H9 (cell line): ENCODE measurements at regions not wholly inside any gene's neighbourhood (a gene's known extent, or its start where the extent isn't known, plus 50 kb on each side); places are given as distances from the start of the nearest gene placed in this dataset.

Experiments
- DNase-seq: peaks from one replicate; pipeline ENCODE4 v3.0.0-alpha.2; 2017
- H2AFZ ChIP-seq: one replicate; pipeline ENCODE4 v1.6.1; 2013; ENCODE audit warnings: mild to moderate bottlenecking, low read length, control low read depth, moderate library complexity
- H2AK5ac ChIP-seq: 2 replicates; pipeline ENCODE4 v1.6.1; 2013; ENCODE audit warnings: low read length, control low read depth, mixed read lengths; ENCODE audit not compliant: insufficient read length
- H2BK120ac ChIP-seq: one replicate; pipeline ENCODE4 v1.6.1; 2013; ENCODE audit warnings: low read depth, mild to moderate bottlenecking, low read length, control low read depth, inconsistent platforms; ENCODE audit not compliant: poor library complexity, severe bottlenecking
- H2BK12ac ChIP-seq: 2 replicates; pipeline ENCODE4 v1.6.1; 2013; ENCODE audit warnings: low read length, control low read depth, mixed read lengths, low read depth; ENCODE audit not compliant: insufficient read length
- H2BK15ac ChIP-seq: 2 replicates; pipeline ENCODE4 v1.6.1; 2013; ENCODE audit warnings: low read depth, low read length, control low read depth
- H2BK20ac ChIP-seq: one replicate; pipeline ENCODE4 v1.6.1; 2013; ENCODE audit warnings: low read depth, mild to moderate bottlenecking, low read length, control low read depth, inconsistent platforms; ENCODE audit not compliant: poor library complexity, severe bottlenecking
- H2BK5ac ChIP-seq: 2 replicates; pipeline ENCODE4 v1.6.1; 2013; ENCODE audit warnings: low read length, control low read depth, mixed read lengths; ENCODE audit not compliant: insufficient read length
- H3K14ac ChIP-seq: 2 replicates; pipeline ENCODE4 v1.6.1; 2013; ENCODE audit warnings: low read length, control low read depth; ENCODE audit not compliant: insufficient read depth
- H3K18ac ChIP-seq: 2 replicates; pipeline ENCODE4 v1.6.1; 2013; ENCODE audit warnings: low read depth, mild to moderate bottlenecking, mixed read lengths, low read length, control low read depth; ENCODE audit not compliant: insufficient read length
- H3K23ac ChIP-seq: 2 replicates; pipeline ENCODE4 v1.6.1; 2013; ENCODE audit warnings: low read length, control low read depth, mixed read lengths, low read depth; ENCODE audit not compliant: insufficient read length
- H3K23me2 ChIP-seq: 2 replicates; pipeline ENCODE4 v1.6.1; 2013; ENCODE audit warnings: low read depth, mild to moderate bottlenecking, mixed read lengths, low read length, control low read depth; ENCODE audit not compliant: insufficient read length, poor library complexity, severe bottlenecking
- H3K27ac ChIP-seq: 2 replicates; pipeline ENCODE4 v1.5.1; 2013; ENCODE audit warnings: low read length, control low read depth, mixed read lengths, low read depth; ENCODE audit not compliant: insufficient read length
- H3K27me3 ChIP-seq: 2 replicates; pipeline ENCODE4 v1.6.1; 2013; ENCODE audit warnings: low read length, control low read depth, inconsistent platforms; ENCODE audit not compliant: insufficient read depth
- H3K4ac ChIP-seq: 2 replicates; pipeline ENCODE4 v1.6.1; 2013; ENCODE audit warnings: low read depth, mild to moderate bottlenecking, control low read depth, inconsistent platforms, low read length, moderate library complexity
- H3K4me1 ChIP-seq: 2 replicates; pipeline ENCODE4 v1.6.1; 2013; ENCODE audit warnings: low read length, control low read depth, inconsistent platforms; ENCODE audit not compliant: insufficient read depth
- H3K4me2 ChIP-seq: 2 replicates; pipeline ENCODE4 v1.6.1; 2013; ENCODE audit warnings: low read length, control low read depth, mixed read lengths; ENCODE audit not compliant: insufficient read length, insufficient read depth
- H3K56ac ChIP-seq: 2 replicates; pipeline ENCODE4 v1.6.1; 2013; ENCODE audit warnings: low read depth, mild to moderate bottlenecking, mixed read lengths, low read length, control low read depth; ENCODE audit not compliant: insufficient read length
- H3K79me1 ChIP-seq: 2 replicates; pipeline ENCODE4 v1.6.1; 2013; ENCODE audit warnings: low read depth, mild to moderate bottlenecking, moderate library complexity, low read length, control low read depth, inconsistent platforms; ENCODE audit not compliant: insufficient read depth, poor library complexity, severe bottlenecking
- H3K79me2 ChIP-seq: 2 replicates; pipeline ENCODE4 v1.6.1; 2013; ENCODE audit warnings: low read length, control low read depth, inconsistent platforms; ENCODE audit not compliant: insufficient read depth
- H3K9ac ChIP-seq: 2 replicates; pipeline ENCODE4 v1.6.1; 2013; ENCODE audit warnings: low read length, control low read depth, mixed read lengths; ENCODE audit not compliant: insufficient read length; ENCODE audit errors: extremely low read depth
- H3K9me3 ChIP-seq: one replicate; pipeline ENCODE4 v1.6.1; 2013; ENCODE audit warnings: low read depth, low read length, inconsistent platforms; ENCODE audit not compliant: control insufficient read depth
- H3T11ph ChIP-seq: one replicate; pipeline ENCODE4 v1.6.1; 2013; ENCODE audit warnings: mild to moderate bottlenecking, low read length, control low read depth, inconsistent platforms
- H4K20me1 ChIP-seq: one replicate; pipeline ENCODE4 v1.6.1; 2013; ENCODE audit not compliant: control insufficient read depth, insufficient read length, insufficient read depth
- H4K5ac ChIP-seq: 2 replicates; pipeline ENCODE4 v1.6.1; 2013; ENCODE audit warnings: low read depth, mild to moderate bottlenecking, mixed read lengths, low read length, control low read depth; ENCODE audit not compliant: insufficient read length
- H4K8ac ChIP-seq: replicated peaks from 2 replicates; pipeline ENCODE4 v1.6.1; 2013; ENCODE audit warnings: low read length, control low read depth, mixed read lengths, low read depth; ENCODE audit not compliant: insufficient read length
- H4K91ac ChIP-seq: 2 replicates; pipeline ENCODE4 v1.6.1; 2013; ENCODE audit warnings: low read depth, mild to moderate bottlenecking, moderate library complexity, mixed read lengths, low read length, control low read depth; ENCODE audit not compliant: insufficient read length
- H3K27ac Mint-ChIP-seq, 3 experiments: 2 replicates in 2 of 3; 3 replicates in 1 of 3; pipeline ENCODE4 v1.8.0; 2020 to 2021; ENCODE audit warnings: mixed read lengths in 3 of 3, mild to moderate bottlenecking in 1 of 3, moderate library complexity in 1 of 3
- H3K27me3 Mint-ChIP-seq: 2 replicates; pipeline ENCODE4 v1.8.0; 2021; ENCODE audit warnings: low read depth, mild to moderate bottlenecking, moderate library complexity, mixed read lengths
- H3K36me3 Mint-ChIP-seq, 3 experiments: 2 replicates in 2 of 3; 3 replicates in 1 of 3; pipeline ENCODE4 v1.8.0; 2020 to 2021; ENCODE audit warnings: low read depth in 3 of 3, mixed read lengths in 3 of 3; ENCODE audit not compliant: insufficient read depth in 1 of 3
- H3K4me1 Mint-ChIP-seq, 2 experiments: 2 replicates each; pipeline ENCODE4 v1.8.0; 2020; ENCODE audit warnings: mixed read lengths in 2 of 2
- H3K4me3 Mint-ChIP-seq, 2 experiments: 2 replicates in 1 of 2; 3 replicates in 1 of 2; pipeline ENCODE4 v1.8.0; 2020 to 2021; ENCODE audit warnings: mild to moderate bottlenecking in 2 of 2, mixed read lengths in 2 of 2, moderate library complexity in 1 of 2
- H3K9me3 Mint-ChIP-seq, 2 experiments: 2 replicates in 1 of 2; 3 replicates in 1 of 2; pipeline ENCODE4 v1.8.0; 2020; ENCODE audit warnings: mild to moderate bottlenecking in 2 of 2, mixed read lengths in 2 of 2, moderate library complexity in 1 of 2
- WGBS: extraction: QIAGEN DNeasy Blood & Tissue Kit; methylation state at CpG from one replicate; pipeline ENCODE4 v1.1.7; 2013; ENCODE audit warnings: missing lambda C conversion rate, low lambda C conversion rate, mixed read lengths; ENCODE audit not compliant: insufficient read length; ENCODE audit errors: extremely low coverage; 5-methylcytosine and 5-hydroxymethylcytosine counted together
- TF ChIP-seq, protein P1 (sequence below): fragments of 200-600 bp; sonication (generic); conservative IDR thresholded peaks from 3 replicates; pipeline ENCODE4 v1.8.0; 2021; ENCODE audit warnings: antibody characterized with exemption, mild to moderate bottlenecking

DNA sequence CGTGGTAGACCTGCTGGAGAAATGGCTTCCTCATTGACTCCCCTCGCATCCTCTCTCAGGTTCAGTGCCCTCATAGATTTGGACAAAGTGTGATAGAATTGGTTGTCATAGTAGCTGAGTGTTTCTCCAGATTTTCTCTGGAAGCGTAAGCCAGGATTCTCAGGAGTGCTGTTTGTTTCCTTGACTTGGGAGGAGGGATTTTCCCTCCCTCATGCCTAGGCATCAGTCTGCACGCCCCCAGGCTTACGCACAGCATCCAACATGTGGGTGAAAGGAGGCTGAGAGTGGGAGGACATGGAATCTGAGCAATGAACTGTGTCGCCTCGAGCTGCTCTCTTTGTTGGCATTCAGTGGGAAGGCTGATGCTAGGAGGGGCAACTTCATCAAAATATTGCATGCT is 503.5 kb downstream of the LTN1 start:
- Histone ChIP-seq H3K79me1 (no peaks in the 10 kb centered on the region), H2BK5ac (no peak overlapping the region), H3K23me2 (no peaks in the 10 kb centered on the region), H3K56ac (no peak overlapping the region), H3K14ac (no peak overlapping the region), H3K18ac (no peak overlapping the region), H3K9me3 (no peaks in the 10 kb centered on the region), H3T11ph (no peak overlapping the region), H3K9ac (no peak overlapping the region), H4K5ac (no peak overlapping the region), H2BK20ac (no peak overlapping the region), H3K4me2 (no peak overlapping the region), H2BK15ac (no peak overlapping the region), H3K27me3 (no peaks in the 10 kb centered on the region), H2AFZ (no peak overlapping the region), H4K91ac (no peak overlapping the region), H2BK120ac (no peak overlapping the region), H3K4ac (no peak overlapping the region; the same call in 1 of the 2 replicates), H3K79me2 (no peaks in the 10 kb centered on the region), H2AK5ac (no peak overlapping the region), H3K23ac (no peak overlapping the region), H3K4me1 (no peaks in the 10 kb centered on the region), H4K8ac (no peak overlapping the region), H2BK12ac (no peak overlapping the region), H4K20me1 (no peaks in the 10 kb centered on the region), H3K27ac (no peak overlapping the region)
- Mint-ChIP-seq H3K9me3 (no peaks in the 10 kb centered on the region), H3K36me3 (no peaks in the 10 kb centered on the region), H3K4me3 (no peak overlapping the region), H3K4me1 (peaks cover 4 to 10% of the 10 kb centered on the region in 2 experiments), H3K27ac (no peak overlapping the region), H3K27me3 (no peaks in the 10 kb centered on the region)
- WGBS = no CpG with 5 or more reads among the region's 7 CpGs
- DNase-seq = no peak
- TF ChIP-seq, protein P1, sequence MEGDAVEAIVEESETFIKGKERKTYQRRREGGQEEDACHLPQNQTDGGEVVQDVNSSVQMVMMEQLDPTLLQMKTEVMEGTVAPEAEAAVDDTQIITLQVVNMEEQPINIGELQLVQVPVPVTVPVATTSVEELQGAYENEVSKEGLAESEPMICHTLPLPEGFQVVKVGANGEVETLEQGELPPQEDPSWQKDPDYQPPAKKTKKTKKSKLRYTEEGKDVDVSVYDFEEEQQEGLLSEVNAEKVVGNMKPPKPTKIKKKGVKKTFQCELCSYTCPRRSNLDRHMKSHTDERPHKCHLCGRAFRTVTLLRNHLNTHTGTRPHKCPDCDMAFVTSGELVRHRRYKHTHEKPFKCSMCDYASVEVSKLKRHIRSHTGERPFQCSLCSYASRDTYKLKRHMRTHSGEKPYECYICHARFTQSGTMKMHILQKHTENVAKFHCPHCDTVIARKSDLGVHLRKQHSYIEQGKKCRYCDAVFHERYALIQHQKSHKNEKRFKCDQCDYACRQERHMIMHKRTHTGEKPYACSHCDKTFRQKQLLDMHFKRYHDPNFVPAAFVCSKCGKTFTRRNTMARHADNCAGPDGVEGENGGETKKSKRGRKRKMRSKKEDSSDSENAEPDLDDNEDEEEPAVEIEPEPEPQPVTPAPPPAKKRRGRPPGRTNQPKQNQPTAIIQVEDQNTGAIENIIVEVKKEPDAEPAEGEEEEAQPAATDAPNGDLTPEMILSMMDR = no peak
